GM12891 (cell line): ENCODE measurements at regions not wholly inside any gene's neighbourhood (a gene's known extent, or its start where the extent isn't known, plus 50 kb on each side); places are given as distances from the start of the nearest gene placed in this dataset.

ENCODE experiments used
- POLR2A ChIP-seq: IDR thresholded peaks from 2 replicates; pipeline ENCODE4 v1.6.1; 2011; ENCODE audit warnings: low read depth, low read length, control low read depth
- POLR2AphosphoS5 ChIP-seq: IDR thresholded peaks from 2 replicates; pipeline ENCODE4 v1.6.1; 2011; ENCODE audit warnings: low read depth, low read length, control low read depth

DNA sequence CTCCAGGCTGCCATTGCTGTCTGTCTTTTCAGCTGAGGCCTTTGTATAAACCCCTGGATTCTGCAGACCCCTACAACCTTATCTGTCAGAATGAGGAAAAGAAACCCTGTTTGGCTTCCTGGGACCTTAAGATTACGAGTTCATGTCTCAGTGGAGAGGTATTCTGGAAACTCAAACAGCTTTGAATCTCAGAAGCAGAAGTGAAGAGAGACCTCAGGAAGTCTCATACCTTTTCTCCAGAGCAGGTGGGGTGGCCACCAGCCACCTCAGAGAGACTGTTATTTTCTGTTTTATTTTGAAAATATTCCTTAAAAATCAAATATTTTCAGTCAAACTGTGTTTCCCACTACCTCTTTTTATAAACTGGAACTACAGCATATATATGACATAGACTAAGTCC is 457.5 kb downstream of the TMEM232 start:
- no peak for TF ChIP-seq POLR2A
- TF ChIP-seq POLR2AphosphoS5: no peak
